Loucy (cell line): ENCODE measurements at regions not wholly inside any gene's neighbourhood (a gene's known extent, or its start where the extent isn't known, plus 50 kb on each side); places are given as distances from the start of the nearest gene placed in this dataset.

Source experiments
- H2AFZ ChIP-seq: fragments of 200-600 bp; sonication (generic); 2 replicates; pipeline ENCODE4 v1.6.0; 2016; ENCODE audit warnings: antibody characterized with exemption, mild to moderate bottlenecking, low read length, moderate library complexity
- H3F3A ChIP-seq: fragments of 200-600 bp; 2 replicates; pipeline ENCODE4 v1.6.0; 2016; ENCODE audit warnings: antibody characterized with exemption, low read depth, mild to moderate bottlenecking
- H3K27me3 ChIP-seq: fragments of 200-600 bp; sonication (generic); 2 replicates; pipeline ENCODE4 v1.6.1; 2014; ENCODE audit warnings: low read length, mild to moderate bottlenecking; ENCODE audit not compliant: insufficient read depth, poor library complexity, severe bottlenecking
- H3K36me3 ChIP-seq: fragments of 200-600 bp; sonication (generic); 2 replicates; pipeline ENCODE4 v1.6.1; 2016; ENCODE audit warnings: low read length; ENCODE audit not compliant: insufficient read depth
- H3K4me1 ChIP-seq: fragments of 200-600 bp; sonication (generic); 2 replicates; pipeline ENCODE4 v1.5.1; 2014; ENCODE audit warnings: low read length, mild to moderate bottlenecking; ENCODE audit not compliant: insufficient read depth, poor library complexity, severe bottlenecking
- H3K4me2 ChIP-seq: fragments of 200-600 bp; sonication (generic); 2 replicates; pipeline ENCODE4 v1.6.0; 2014; ENCODE audit warnings: antibody characterized with exemption, low read length, low read depth, mild to moderate bottlenecking; ENCODE audit not compliant: poor library complexity, severe bottlenecking
- H3K4me3 ChIP-seq: fragments of 200-600 bp; sonication (generic); 2 replicates; pipeline ENCODE4 v1.5.1; 2014; ENCODE audit warnings: low read length, mild to moderate bottlenecking, mixed read lengths; ENCODE audit not compliant: poor library complexity, severe bottlenecking
- H3K79me2 ChIP-seq: fragments of 200-600 bp; sonication (generic); 2 replicates; pipeline ENCODE4 v1.6.1; 2014; ENCODE audit warnings: low read length; ENCODE audit not compliant: insufficient read depth
- H3K9ac ChIP-seq: fragments of 200-600 bp; sonication (generic); 2 replicates; pipeline ENCODE4 v1.6.0; 2014; ENCODE audit warnings: mild to moderate bottlenecking, low read depth, low read length, moderate library complexity; ENCODE audit not compliant: poor library complexity, severe bottlenecking
- H3K9me2 ChIP-seq: fragments of 200-600 bp; sonication (generic); replicated peaks from 2 replicates; pipeline ENCODE4 v1.6.1; 2016; ENCODE audit warnings: low read depth, low read length, mixed read lengths
- H3K9me3 ChIP-seq: fragments of 200-600 bp; sonication (generic); 2 replicates; pipeline ENCODE4 v1.6.1; 2014; ENCODE audit warnings: mild to moderate bottlenecking, antibody characterized with exemption, low read length, low read depth; ENCODE audit not compliant: insufficient read depth
- H4K20me1 ChIP-seq: fragments of 200-600 bp; sonication (generic); 2 replicates; pipeline ENCODE4 v1.6.0; 2014; ENCODE audit warnings: antibody characterized with exemption, low read length, mild to moderate bottlenecking; ENCODE audit not compliant: insufficient read depth, poor library complexity, severe bottlenecking
- EZH2phosphoT487 ChIP-seq: fragments of 200-600 bp; IDR thresholded peaks from 2 replicates; pipeline ENCODE4 v1.6.1; 2018; ENCODE audit warnings: antibody characterized with exemption, mild to moderate bottlenecking, moderate library complexity, borderline replicate concordance
- TF ChIP-seq, protein P1 (sequence below): fragments of 200-600 bp; sonication (generic); conservative IDR thresholded peaks from 2 replicates; pipeline ENCODE4 v1.5.1; 2014; ENCODE audit warnings: mild to moderate bottlenecking, antibody characterized with exemption, low read length

DNA sequence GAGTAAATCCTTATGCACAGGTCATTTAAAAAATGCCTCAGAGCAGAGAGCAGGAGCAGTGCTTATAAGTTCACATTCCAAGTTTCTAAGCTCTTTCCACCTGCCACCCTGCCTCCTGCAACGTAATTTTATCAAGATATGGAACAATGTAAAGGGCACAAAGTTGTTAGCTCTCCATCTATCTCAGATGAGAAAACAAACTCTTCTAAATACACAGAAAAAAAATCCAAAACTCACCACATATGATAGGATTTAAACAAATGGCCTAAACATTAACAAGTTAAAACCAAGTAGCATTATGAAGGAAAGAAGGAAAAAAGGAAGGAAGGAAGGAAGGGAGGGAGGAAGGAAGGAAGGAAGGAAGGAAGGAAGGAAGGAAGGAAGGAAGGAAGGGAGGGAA lies 1132.8 kb downstream of the GRM8 start:
- Histone ChIP-seq H4K20me1 (no peaks in the 10 kb centered on the region), H3K79me2 (no peaks in the 10 kb centered on the region), H3K36me3 (no peaks in the 10 kb centered on the region), H3K9ac (no peak overlapping the region), H3K9me3 (no peaks in the 10 kb centered on the region), H3K4me3 (no peak overlapping the region), H3K27me3 (no peaks in the 10 kb centered on the region), H2AFZ (no peak overlapping the region), H3F3A (no peaks in the 10 kb centered on the region), H3K4me1 (no peaks in the 10 kb centered on the region), H3K4me2 (no peak overlapping the region), H3K9me2 (no peaks in the 10 kb centered on the region)
- TF ChIP-seq EZH2phosphoT487 = no peak

DNA sequence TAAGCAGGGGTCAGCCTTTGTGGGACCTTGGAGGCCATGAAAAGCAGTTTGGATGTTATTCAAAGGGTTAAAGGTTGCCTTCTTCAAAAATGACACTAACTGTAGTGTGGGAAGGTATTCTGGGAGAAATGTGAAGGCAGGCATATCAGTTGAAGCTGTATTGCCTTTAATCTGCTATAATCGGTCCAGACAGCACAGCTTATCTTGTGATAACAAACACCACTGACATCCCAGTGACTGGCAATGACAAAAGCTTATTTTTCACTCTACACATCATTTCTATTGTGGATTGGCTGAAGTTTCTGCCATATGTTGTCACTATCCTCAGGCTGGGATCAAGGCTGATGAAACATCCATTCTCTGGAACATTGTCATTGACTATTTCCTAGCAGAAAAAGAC lies 1149.2 kb downstream of the GRM8 start:
- Histone ChIP-seq H3F3A (no peaks in the 10 kb centered on the region), H3K4me2 (no peak overlapping the region), H3K9me2 (no peaks in the 10 kb centered on the region; the same call in 1 of the 2 replicates), H3K36me3 (no peaks in the 10 kb centered on the region), H4K20me1 (no peaks in the 10 kb centered on the region), H3K4me3 (no peak overlapping the region), H3K4me1 (no peaks in the 10 kb centered on the region), H3K9ac (no peak overlapping the region), H3K9me3 (no peaks in the 10 kb centered on the region), H3K79me2 (no peaks in the 10 kb centered on the region), H3K27me3 (no peaks in the 10 kb centered on the region), H2AFZ (no peak overlapping the region)
- TF ChIP-seq, protein P1, sequence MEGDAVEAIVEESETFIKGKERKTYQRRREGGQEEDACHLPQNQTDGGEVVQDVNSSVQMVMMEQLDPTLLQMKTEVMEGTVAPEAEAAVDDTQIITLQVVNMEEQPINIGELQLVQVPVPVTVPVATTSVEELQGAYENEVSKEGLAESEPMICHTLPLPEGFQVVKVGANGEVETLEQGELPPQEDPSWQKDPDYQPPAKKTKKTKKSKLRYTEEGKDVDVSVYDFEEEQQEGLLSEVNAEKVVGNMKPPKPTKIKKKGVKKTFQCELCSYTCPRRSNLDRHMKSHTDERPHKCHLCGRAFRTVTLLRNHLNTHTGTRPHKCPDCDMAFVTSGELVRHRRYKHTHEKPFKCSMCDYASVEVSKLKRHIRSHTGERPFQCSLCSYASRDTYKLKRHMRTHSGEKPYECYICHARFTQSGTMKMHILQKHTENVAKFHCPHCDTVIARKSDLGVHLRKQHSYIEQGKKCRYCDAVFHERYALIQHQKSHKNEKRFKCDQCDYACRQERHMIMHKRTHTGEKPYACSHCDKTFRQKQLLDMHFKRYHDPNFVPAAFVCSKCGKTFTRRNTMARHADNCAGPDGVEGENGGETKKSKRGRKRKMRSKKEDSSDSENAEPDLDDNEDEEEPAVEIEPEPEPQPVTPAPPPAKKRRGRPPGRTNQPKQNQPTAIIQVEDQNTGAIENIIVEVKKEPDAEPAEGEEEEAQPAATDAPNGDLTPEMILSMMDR = no peak
- no peak for TF ChIP-seq EZH2phosphoT487

DNA sequence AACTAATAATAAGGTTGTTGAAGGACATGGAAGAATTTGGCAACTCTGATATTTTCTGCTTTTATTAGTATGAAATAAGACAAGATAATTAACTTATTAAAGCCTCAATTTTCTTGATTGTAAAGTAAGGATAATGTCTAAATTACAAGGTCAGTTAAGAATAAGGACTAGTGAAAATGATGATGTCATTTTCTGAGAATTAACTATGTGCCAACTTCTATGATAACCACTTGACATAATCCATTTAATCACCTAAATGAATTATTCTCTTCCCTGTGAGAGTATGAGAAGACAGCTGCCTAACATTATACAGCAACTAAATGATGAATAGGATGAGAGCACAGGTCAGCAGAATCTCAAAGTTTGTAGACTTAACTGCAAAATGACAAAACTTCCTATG lies 1153.4 kb upstream of the POT1 start:
- no peaks in the 10 kb centered on the region for H3K9me3 ChIP-seq
- no peaks in the 10 kb centered on the region for H3K79me2 ChIP-seq
- no peaks in the 10 kb centered on the region for H4K20me1 ChIP-seq
- H3K36me3 ChIP-seq = no peaks in the 10 kb centered on the region
- no peaks in the 10 kb centered on the region for H3K9me2 ChIP-seq
- H2AFZ ChIP-seq = no peak overlapping the region
- H3K9ac ChIP-seq = no peak overlapping the region
- no peaks in the 10 kb centered on the region for H3K27me3 ChIP-seq
- H3K4me1 ChIP-seq = no peaks in the 10 kb centered on the region
- no peak overlapping the region for H3K4me2 ChIP-seq
- TF ChIP-seq EZH2phosphoT487 = no peak
- TF ChIP-seq, protein P1 = no peak
- H3F3A ChIP-seq = no peaks in the 10 kb centered on the region
- H3K4me3 ChIP-seq = no peak overlapping the region

DNA sequence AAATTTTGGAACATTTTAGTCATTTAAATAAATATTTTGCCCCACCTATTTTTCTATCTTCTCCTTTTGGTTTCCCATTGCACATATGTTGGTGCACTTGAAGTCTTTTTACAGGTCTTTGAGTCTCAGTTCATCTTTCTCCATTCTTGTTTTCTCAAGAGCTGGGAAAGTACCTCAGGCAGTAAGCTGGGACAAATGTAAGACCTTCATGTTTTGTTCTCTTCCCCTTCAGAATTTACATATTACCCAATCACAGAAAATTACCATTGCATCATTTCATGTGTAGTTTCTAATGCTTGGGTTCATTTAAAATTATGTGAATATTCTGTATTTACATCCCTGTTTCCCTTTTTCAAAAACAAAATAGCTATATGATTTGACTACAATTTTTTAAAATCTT lies 1150.0 kb upstream of the POT1 start:
- Histone ChIP-seq H3K79me2 (no peaks in the 10 kb centered on the region), H3K9ac (no peak overlapping the region), H3F3A (no peaks in the 10 kb centered on the region), H3K4me3 (no peak overlapping the region), H3K27me3 (no peaks in the 10 kb centered on the region), H3K4me1 (no peaks in the 10 kb centered on the region), H4K20me1 (no peaks in the 10 kb centered on the region), H3K4me2 (no peak overlapping the region), H3K9me2 (no peaks in the 10 kb centered on the region), H3K9me3 (no peaks in the 10 kb centered on the region), H2AFZ (no peak overlapping the region), H3K36me3 (no peaks in the 10 kb centered on the region)
- TF ChIP-seq, protein P1 = no peak
- no peak for TF ChIP-seq EZH2phosphoT487
